Renal pelvis (tissue), 1 donor: ENCODE measurements at regions not wholly inside any gene's neighbourhood (a gene's known extent, or its start where the extent isn't known, plus 50 kb on each side); places are given as distances from the start of the nearest gene placed in this dataset.

Experiments used
- DNase-seq: peaks from one replicate; pipeline ENCODE4 v3.0.0-alpha.2; 2013

GRCh38 chr6:164554700-164555476 lies 754.5 kb downstream of the C6orf118 start:
- DNase-seq = no peak

- no peak for DNase-seq
Observed at GRCh38 chr6:164554226-164554625, 755.2 kb downstream of the C6orf118 start.

GRCh38 chr6:164551706-164552105 lies 757.7 kb downstream of the C6orf118 start:
- DNase-seq = no peak

GRCh38 chr6:164547076-164547475 lies 762.3 kb downstream of the C6orf118 start:
- no peak for DNase-seq

GRCh38 chr6:164546263-164546662 lies 763.1 kb downstream of the C6orf118 start:
- no peak for DNase-seq

GRCh38 chr6:164534070-164534766 lies 775.2 kb downstream of the C6orf118 start:
- DNase-seq = no peak

GRCh38 chr6:164533045-164533362 lies 776.4 kb downstream of the C6orf118 start:
- no peak for DNase-seq

- DNase-seq = peak; percentile 53
Observed at GRCh38 chr6:164532198-164533044, 777.0 kb downstream of the C6orf118 start.

- DNase-seq = no peak
Observed at GRCh38 chr6:164531736-164532135, 777.7 kb downstream of the C6orf118 start.

GRCh38 chr6:164528539-164528938 lies 780.9 kb downstream of the C6orf118 start:
- no peak for DNase-seq

GRCh38 chr6:164523087-164523654 lies 786.2 kb downstream of the C6orf118 start:
- DNase-seq = no peak

- DNase-seq = no peak
Observed at GRCh38 chr6:164520916-164521315, 788.5 kb downstream of the C6orf118 start.

GRCh38 chr6:164507206-164507940 lies 802.0 kb downstream of the C6orf118 start:
- peak; percentile 44 for DNase-seq

GRCh38 chr6:164505425-164505824 lies 804.0 kb downstream of the C6orf118 start:
- no peak for DNase-seq

- DNase-seq = peak; percentile 28
Observed at GRCh38 chr6:164502833-164503232, 806.6 kb downstream of the C6orf118 start.

GRCh38 chr6:164495882-164496495 lies 813.4 kb downstream of the C6orf118 start:
- DNase-seq = no peak

GRCh38 chr6:164478426-164478825 lies 831.0 kb downstream of the C6orf118 start:
- no peak for DNase-seq

- no peak for DNase-seq
Observed at GRCh38 chr6:164477790-164478189, 831.6 kb downstream of the C6orf118 start.

- DNase-seq = no peak
Observed at GRCh38 chr6:164477101-164477500, 832.3 kb downstream of the C6orf118 start.

GRCh38 chr6:164469276-164469949 lies 840.0 kb downstream of the C6orf118 start:
- DNase-seq = no peak
